SW480 (cell line): ENCODE measurements at regions not wholly inside any gene's neighbourhood (a gene's known extent, or its start where the extent isn't known, plus 50 kb on each side); places are given as distances from the start of the nearest gene placed in this dataset.

ENCODE experiments used
- DNase-seq: peaks from one replicate; pipeline ENCODE4 v3.0.0-alpha.2; 2016; ENCODE audit warnings: low spot score

DNA sequence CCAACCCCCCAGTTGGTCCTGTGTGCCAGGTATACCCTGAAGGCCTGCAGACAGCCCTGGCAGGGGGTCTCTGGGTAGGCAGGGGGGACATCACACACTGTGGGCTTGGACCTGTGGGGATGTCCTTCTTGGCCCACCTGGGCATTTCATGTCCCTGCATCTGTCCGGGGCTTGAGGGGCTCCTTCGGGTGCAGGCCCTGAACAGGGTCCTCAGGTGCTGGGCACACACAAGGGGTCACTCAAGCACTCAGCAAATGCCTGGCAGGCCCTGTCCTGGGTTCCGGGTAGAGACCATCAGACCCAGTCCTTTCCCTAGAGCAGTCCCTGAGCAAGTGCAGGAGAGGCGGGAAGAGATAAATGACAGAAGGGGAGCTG lies 70.5 kb upstream of the WNT11 start:
- no peak for DNase-seq

DNA sequence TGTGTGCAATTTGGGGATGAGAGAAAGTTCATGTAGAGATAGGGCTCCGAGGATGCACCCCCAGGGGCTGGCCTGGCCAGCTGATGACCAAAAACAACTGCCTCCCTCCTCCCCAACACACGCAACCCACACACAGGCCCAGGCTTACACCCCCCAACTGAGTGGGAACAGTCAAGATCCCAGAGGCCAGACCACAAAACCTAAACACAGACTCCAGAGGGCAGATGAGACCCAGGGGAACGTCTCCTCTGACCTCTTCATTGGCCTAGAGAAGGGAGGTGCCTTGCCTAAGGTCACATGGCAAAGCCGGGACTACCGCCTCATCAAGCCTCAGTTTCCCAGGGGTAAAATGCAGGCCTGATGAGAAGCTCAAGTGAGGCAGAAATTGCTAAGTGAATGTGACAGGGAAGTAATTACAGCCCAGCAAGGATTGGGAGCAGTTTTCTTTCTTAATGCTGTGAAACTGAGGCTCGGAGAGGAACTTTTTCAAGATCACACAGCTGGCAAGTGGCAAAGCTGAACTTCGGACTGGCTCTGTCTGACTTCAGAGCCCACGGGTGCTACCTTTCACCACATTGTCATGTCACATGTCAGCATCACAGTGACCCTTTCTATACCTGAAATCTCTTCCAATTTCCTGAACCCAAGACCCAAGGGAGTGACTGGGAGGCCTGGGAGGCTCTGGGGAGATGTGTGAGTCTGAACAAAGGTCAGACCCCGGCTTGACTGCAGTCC lies 69.9 kb upstream of the WNT11 start:
- DNase-seq: no peak

DNA sequence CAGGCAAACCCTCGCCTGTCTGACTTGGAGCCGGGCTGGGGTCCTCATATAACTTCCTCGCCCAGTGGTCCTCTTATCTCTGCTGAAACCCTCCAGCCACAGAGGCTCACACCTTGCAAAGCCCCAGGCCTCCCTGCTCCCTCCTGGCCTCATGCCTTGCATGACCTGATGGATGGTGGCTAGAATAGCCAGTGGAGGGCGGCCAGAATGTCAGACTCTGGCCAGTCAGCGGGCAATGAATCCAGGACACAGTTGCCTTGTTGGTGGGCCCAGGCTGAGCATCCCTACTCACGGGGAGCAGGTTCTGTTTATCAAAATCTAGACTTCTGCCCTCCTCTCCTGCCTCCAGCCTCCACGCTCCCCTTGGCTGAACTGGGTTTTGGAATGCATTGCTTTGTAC lies 69.1 kb upstream of the WNT11 start:
- DNase-seq: no peak

DNA sequence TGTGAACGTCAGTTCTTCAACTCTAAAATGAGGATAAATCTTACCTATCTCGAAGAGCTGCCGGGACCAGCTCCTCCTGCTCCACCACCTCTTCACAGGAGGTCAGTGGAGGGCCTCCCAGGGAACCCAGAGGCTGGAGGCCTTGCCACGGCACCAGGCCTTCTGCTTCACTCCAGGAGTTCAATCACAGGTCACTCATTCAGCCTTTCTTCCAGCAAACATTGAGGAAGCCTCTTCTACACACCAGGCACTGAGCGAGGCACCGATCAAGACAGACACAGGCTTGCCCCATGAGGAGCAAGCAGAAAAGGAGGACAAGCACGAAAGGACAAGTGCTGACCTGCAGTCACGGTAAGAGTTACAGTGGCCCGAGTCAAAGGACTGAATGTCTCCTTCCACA lies 64.8 kb upstream of the WNT11 start:
- no peak for DNase-seq

DNA sequence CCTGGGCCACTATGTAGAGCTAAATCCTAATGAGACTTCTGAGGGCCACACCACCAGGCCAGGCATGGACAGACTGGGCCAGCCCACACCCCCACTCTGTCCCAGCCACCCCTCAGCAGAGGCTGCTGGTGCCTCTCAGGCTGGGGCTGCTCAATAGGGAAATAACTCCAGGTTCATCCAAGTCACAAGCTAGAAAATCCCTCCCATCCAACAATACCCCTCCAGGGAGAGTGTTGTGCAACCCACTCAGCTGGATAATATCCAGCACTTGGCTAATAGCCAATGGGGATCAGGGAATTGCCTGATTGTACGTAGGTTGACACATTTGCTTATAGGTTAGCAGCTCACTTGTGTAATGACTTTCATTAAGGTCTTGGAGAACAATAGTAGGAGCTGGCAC lies 64.1 kb upstream of the WNT11 start:
- DNase-seq: no peak

DNA sequence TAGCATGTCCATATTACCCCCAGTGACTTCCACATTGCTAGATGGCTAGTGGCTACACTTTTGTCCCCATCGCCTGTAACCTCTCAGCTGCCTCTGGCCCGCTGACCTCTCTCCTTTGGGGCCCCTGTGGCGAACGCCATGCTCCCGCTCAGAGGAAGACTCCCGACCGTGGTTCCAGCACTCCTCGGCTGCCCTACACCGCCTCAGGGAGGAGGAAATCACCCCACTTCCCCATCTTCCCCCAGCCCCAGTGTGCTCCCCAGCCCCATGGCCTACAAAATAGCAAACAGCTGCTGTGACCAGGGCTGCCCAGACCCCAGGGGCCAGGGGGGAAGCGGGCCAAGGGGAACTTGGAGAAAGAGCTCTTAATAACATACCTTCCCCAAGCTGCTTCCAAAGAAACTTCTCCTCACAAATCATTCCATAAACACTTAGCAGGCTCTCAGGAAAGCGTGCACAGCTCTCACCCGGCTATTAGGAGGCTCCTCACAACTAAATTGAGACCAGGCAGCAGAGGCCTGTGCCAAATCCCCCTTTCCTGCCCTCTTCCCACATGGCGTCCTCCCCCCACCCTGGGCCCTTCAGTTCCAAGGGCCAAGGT lies 63.5 kb upstream of the WNT11 start:
- DNase-seq: no peak

DNA sequence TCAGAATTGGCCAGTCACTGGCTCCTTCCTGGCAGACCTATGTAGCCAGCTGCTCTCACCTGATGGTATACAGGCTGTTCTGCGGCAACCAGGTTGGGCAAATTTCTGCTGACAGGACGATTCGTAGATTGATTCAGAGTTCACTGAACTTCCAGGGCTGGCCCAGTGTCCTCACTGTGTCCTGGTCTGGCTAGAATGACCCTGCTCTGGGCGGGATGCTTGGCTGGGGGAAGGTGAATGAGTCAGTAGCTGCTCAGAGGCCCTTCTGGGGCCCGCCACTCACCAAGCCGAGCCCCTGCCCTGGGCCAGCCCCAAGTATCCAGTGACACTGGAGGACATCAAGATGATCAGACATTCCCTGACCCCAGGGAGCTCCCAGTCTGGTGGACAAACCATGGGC lies 62.9 kb upstream of the WNT11 start:
- no peak for DNase-seq

DNA sequence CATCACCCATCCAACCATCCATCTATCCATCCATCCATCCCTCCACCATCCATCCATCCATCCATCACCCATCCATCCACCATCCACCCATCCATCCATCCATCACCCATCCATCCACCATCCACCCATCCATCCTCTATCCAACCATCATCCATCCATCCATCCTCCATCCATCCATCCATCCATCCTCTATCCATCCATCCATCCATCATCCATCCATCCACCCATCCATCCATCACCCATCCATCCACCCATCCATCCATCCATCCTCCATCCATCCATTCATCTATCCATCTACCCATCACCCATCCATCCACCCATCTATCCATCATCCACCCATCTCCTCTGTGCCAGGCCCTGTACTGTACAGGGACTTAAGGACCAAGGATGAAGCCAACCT lies 62.2 kb upstream of the WNT11 start:
- DNase-seq: no peak

DNA sequence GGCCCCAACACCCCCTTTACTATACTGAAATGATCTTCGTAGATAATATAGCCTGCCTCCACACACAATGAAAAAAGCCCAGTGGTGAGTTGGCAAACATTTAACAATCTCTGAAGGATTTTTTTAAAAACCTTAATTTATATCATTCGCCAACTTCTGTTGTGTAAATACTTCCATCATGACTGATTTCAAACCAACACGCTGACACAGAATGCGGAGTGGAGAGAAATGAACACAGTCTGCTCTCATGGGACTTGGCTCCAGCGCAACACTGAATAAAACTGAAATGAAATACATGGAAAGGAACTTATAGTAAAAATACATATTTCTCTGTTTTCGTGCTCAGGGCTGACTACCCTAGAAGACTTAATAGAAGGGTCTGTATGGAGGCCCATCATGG lies 61.3 kb upstream of the WNT11 start:
- no peak for DNase-seq

DNA sequence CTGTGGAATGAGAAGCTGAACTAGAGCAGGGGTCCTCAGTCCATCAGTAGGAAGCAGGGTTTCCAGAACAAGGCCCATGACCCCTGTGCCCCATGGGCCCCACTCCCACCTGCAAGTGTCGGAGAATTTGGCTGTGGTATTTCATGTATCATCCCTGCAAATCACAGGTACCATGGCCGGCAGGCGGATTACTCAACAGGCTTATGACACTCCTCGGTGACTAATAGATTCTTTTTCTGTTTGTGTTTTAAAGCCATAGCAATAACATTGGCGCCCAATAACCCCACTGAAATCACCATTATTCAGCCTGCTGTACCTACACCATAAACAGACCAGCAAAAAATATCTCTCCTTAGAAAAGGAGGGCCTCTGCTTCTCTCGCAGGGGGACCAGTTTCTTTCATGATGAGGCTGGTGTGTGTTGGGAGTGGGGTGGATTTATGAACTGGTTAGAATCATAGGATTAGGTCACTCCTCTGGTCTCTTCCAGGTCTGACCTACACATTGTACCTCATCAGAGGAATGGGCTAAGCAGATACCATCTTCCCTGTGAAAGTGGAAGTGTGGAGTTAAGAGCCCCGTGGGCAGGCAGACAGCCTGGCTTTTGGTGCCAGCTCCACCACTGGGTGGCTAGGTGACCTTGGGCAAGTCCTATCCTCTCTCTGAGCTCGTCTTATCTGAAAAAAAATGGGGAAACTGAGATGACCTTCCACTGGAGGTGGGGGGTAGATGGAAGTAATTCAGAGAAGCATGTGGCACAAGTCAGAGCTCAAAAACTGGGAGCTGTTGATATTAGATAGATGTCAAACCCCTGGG lies 60.2 kb upstream of the WNT11 start:
- peak; percentile 71 for DNase-seq

DNA sequence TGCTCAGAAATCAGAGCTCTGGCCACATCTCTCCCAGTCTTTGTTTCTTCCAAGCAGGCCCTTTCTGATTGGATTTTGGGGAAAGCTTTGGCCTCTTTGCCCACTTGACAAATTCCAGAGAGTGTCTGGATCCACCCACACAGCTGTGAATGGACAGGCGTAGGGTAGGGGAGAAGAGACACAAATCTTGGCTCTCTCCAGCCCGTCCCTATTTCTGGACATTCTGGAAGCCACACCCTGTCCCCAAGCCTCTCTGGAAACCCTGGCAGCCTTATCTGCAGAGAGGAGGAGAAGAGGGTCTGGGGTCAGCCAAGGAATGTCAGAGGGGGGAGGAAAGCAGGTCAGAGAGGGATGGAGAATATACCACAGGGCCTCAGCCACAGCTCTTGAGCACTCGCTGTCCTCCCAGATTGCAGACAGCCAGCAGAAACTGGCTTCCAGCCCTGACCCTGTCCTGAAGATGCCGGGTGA lies 59.5 kb upstream of the WNT11 start:
- no peak for DNase-seq

DNA sequence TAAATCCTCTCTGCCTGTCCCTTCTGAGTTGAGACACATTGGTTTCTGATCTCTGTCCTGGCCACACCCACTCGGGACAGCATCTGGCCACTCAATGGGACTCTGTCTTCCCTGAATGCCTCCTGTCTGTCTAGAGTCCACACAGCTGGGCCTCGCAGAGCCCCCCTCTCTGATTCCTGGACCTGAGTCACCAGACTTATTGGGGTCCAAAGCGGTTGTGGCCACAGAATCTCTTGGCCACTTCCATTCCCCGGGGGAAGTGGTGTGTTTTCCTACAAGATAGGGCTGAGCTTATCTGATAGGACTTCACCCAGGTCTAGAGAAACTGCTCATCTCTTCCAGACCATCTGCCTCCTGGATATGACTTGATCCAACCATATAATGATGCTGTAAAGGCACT lies 57.4 kb upstream of the WNT11 start:
- DNase-seq: no peak

DNA sequence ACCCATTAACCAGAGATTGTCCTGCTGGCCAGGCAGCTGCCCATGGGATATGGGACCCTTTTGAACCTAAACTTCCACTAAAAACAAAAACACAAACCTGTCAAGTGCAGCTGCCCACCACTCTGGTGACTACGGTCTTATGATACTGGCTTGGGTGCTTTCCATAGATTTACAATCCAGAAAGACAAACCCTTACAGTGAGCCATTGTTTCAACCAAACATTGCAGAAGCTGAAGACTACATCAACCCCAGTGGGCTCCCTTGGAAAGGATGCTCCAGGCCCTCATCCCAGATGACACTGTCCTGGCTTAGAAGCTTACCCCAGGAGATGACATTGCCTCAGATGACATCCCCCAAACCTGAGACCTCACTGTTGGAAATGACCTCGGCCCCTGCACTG lies 56.9 kb upstream of the WNT11 start:
- no peak for DNase-seq

DNA sequence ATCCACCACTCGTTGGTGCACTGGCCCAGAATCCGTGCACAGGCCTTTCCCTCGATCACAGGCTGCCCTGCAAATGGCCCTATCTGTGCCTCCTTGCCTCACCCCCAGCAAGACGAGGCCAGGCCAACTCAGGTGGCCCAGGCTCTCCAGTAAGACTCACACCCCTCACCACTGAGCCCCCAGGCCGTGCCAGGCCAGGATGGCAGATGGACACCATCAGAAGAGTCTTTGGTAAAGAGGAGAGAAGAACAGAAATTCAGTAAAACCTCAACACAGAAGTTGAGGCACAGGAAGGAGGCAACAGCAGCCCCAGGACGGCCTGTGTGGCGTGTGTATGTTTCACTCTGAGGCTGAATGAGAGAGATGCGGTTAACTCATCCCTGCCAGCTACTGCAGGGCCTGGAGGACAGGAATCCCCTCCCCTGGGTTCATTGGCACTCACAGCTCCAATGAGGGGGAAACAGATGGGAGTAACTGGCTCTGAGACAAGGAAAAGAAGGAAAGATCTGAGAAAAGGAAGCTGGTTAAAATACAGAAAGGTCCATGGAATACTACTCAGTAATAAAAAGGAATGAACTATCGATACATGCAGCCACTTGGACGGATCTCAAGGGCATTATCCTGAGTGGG lies 54.1 kb upstream of the WNT11 start:
- DNase-seq: no peak

DNA sequence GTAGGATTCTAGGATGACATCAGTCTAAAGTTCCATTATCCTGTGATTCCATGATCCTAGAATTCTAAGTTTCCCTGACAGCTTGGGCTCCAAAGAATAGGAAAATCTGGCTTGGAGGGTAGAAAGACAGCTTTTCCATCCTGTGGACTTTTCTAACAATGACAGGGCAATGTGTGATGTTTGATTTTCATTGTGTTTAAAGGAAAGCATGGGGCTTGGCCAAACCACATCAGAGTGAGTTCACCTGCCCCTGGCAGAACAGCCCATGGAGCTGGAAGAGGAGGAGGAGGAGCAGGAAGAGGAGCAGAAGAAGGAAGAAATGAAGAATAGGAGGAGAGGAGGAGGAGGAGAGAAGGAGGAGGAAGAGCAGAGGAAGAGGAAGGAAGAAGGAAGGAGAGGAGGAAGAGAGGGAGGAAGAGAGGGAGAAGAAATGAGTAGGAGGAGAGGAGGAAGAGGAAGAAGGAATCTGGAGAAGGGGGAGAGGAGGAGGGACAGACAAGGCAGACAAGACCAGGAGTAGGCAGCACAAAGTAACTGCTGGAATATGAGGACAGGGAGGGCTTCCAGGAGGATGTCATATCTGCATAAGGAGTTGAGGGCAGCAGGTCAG lies 53.1 kb upstream of the WNT11 start:
- DNase-seq: peak; percentile 30

DNA sequence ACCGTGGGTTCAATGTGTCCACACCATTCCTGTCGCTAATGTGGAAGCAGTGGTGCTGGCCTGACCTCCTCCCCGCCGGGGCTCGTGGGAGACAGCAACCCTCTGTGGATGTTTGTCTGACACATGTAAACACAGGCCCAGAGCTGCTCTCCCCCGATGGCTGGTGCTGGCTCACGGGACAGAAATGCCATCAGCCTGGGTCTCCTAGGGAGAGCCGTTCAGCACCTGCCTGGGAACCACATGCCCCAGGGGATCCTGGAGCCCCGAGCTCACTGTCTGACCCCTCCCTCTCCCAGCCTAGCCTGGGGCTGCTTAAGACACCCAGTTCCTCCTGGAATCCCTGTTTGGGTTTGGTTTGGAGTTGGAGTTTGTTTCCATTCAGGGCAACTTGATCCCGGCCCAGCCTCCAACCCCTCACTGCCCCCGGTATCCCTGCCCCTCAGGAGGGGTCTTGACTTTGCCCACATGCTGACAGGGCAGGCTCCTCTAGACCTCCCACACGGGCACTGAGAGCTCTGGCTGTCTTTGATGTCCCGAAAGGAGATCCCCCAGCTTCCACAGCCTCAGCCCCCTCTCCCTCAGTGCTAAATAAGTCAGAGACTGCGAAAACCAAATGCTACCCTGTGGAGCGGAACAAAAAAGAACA lies 50.9 kb upstream of the WNT11 start:
- no peak for DNase-seq

DNA sequence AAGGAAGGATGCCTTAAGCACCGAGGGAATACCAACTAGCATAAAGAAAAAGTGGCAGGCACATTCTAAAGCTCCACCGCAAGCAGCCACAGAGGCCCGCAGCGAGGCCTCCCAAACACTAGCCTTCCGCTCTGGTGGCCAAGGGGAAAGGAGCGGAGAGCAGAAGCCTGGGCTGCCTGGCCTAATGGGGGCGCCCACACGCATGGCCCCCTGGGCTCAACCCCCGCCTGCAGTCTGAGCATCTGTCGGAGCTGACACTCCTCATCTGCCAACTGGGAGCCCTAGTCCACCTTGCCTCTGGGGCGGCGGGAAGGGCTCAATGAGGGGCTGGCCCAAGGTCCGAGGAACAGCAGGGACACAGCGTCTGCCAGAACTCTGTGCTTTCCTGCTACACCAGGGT lies 50.1 kb upstream of the WNT11 start:
- DNase-seq: no peak
